Activated gamma-delta T cell treated with Interleukin-2 at 50 U/mL for 16 hours (primary cell): ENCODE measurements at regions not wholly inside any gene's neighbourhood (a gene's known extent, or its start where the extent isn't known, plus 50 kb on each side); places are given as distances from the start of the nearest gene placed in this dataset.
"Not testable (repeated sequence)": the region's sequence is repeated elsewhere in the genome, so short reads cannot be mapped to it uniquely, and the experiment has no call there.

Source experiments
- DNase-seq: peaks from one replicate; pipeline ENCODE4 v3.0.0-alpha.2; 2020

DNA sequence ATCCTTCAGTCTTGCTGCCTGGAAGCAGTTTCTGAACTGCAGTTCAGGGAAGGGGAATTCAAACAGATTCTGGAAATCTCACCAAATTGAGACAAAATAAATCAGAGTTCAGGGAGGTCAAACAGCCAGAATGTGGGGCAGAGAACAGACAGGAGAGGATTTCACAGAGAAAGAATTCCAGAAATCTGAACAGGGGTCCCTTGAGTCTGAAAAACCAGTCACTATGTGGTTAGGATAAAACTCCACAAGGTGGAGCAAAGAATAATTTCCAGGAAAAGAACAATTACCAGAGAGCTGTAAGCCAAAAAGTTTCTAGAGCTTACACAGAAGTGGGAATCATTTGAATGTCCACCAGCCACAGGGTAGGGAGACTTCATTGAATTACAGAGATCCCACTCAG, 84.7 kb downstream of the URB2 start:
- DNase-seq, result no peak

DNA sequence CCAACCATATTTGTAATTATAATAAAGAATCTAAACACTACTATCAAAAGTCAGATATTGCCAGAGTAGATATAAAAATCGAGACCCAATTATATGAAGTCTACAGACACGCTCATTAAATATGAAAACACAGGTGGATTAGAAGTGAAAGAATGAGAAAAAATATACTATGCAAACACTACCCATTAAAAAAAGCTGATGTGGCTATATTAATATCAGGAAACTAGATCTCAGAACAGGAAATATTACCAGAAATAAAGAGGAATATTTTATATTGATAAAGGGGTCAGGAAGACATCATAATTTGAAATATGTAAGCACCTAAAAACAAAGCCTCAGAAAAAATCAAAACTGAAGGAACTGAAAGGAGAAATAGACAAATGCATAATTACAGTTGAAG, 88.3 kb downstream of the URB2 start:
- no peak for DNase-seq

DNA sequence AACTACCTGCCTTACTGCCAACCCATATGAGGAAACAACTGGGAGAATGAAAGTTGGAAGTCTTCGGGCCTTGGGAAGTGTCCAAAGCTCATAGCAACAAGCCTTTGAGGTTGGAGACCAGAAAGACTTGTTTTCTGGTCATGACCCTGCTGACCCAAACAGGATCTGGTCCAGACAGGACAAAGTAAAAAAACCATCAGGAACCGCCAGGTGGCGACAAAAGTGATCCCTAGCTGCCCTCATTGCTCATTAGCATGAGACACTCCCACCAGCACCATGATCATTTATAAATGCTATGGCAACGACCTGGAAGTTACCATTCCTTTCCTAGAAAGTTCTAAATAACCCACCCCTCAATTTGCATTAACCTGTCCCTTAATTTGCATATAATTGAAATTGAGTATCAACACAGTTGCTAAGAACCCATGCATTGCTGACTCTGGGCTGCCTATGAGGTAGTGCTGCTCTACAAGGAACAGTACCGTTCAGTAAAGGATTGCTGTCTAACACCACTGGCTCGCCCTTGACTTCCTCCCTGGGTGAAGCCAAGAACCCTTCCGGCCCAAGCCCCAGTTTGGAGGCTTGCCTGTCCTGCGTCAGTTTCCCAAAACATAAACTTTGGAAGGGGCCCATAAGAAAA, 89.0 kb downstream of the URB2 start:
- peak; percentile 12 for DNase-seq

DNA sequence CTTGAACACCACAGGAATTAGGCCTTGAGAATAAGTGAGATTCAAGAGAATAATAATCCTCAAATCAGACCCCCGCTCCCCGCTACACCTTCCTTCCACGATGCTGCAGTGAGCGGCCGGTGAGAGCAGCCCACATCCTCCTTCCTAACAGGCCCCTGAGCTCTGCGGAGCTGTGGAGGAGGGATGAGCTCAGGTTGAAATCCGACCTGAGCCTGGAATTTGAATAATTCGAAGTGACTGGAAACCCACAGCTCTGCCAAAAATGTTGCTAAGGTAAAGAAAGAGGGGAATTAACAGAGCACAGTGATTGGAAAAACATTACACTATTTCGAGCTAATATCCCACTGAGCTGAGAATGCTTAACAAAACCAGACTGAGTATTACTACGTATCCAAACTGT, 90.0 kb downstream of the URB2 start:
- no peak for DNase-seq

DNA sequence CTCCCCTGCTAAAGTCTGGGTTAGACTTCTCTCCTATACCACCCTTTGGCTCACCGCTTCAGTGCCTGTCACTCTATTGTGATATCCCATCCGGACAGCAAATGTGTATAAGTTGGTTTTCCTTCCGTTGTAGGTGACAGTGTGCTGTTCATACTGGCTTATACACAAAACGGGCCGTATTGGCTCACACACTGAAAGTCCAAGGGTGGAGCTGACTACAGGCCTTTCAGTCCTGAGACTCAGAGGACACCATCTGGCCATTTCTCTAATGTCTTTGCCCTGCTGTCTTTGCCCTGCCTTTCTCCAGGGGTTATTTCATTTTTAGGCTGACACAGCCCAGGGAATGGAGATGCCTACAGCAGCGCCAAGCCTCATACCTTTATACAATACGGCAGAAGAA, 90.7 kb downstream of the URB2 start:
- DNase-seq, result no peak

DNA sequence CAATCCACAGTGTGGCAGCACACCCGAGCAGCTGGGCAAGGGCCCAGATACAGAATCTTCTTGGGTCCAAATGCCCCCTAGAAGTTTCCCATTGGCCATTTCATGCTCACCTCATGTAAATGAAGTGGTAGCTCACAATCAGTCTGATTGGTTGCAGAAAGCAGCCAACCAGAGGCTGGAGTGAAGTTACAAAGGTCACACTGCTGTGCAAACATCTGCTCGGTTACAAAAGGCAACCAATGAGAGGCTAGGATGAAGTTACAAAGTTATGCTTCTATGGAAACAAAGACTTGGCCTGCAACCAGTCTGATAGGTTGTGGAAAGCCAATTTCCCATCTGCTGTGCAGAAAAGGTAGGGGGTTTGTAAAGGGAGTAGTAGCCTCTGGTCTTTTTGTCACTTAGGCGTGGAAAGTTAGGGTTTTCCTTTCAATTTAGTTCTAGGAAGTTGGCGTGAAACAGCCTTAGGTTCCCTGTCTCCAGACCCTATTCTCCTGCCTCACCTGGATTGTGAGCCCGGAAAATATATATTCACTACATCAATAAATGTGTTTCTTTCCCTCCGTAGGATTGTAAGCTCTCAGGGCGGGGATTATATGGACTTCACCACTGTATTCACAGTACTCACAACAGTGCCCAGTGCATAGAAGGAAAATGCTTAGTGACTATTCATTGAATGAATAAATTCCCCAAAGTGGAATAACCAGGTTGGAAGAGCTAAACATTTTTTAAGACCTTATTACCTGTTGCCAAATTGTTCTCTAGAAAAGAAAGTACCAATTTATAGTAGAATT, 91.9 kb downstream of the URB2 start:
- DNase-seq, result no peak

DNA sequence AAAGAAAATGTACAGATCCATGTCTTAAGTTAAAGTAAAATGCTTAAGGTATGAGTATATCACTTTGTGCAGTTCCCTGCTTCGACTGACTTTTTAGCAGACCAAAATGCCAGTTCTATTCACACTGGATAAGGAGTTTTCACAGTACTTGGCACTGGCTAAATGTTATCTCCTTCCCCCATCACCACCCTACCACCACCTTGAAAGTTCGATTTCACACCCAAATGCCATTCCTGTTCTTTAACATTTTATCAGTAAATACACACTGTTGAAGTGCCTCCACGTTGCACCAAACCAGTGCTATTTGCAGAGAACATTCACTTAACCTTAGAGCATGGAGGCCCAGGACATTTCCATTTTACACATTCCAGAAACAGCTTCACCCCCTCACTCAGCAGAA, 100.0 kb downstream of the URB2 start:
- DNase-seq, result no peak

DNA sequence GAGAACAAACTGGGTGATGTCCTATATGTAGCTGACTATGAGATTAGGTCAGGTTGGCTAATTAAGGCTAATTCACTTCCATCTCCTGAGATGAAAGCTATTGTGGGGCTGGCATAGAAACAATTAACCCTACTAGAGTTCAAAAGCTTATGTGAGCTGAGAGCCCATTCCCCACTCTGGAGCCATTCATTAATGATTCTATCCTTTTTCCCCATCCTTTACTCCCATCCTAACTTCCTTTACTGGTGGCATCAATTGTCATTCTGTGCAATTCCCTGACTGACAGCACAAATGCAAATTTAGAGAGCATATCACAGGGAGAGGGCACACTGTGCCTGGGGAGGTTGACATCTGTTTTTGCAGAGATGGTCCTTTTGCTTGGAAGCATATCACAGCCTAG, 103.9 kb downstream of the URB2 start:
- DNase-seq, result no peak

DNA sequence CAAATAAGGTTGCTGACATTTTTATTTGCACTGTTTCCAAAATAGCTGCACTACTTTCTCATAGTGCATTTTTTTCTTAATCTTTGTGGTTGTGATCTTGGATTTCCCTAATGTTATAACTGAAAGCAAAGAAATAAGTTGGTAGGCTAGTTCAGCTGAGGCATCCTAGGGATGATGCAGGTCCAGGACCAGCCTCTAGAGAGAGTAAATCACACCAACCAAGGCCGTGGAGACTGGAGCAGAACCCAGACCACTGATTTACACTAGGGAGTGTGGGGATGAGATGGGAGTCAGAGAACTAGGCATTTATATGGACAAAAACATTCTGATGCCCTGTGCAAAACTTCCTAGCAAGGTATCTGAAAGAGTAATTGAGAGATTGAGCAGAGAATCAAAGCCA, 104.5 kb downstream of the URB2 start:
- no peak for DNase-seq

DNA sequence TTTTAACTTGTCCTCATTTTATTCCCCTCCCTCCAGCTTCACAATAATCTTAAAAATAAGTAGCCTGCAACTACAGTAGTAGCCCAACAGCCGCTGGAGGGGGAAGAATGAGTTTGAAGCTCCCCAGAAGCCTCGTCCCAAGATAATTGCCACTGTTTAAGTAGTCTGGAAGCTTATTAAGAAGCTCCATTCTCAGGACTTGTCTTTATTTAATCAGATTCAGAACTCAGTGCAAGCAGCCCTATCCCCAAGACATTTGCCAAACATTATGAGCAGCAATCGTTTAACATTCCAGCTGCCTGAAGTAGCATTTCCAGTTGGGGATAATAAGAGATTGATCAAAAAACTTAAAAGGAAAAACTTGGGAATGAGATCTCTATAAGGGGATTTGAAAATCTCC, 106.0 kb downstream of the URB2 start:
- no peak for DNase-seq

DNA sequence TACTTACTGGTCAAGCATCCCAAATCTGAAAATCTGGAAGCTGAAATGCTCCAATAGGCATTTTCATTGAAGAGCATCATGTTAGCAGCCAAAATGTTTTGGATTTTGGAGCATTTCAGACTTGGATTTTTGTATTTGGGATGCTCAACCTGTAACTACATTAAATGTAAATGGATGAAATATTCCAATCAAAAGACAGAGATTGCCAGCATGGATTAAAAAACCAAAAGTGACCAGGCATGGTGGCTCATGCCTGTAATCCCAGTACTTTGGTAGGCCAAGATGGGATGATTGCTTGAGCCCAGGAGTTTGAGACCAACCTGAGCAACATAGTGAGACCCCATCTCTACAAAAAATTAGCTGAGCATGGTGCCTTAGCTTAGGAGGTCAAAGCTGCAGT, 110.3 kb downstream of the URB2 start:
- DNase-seq, result no peak

DNA sequence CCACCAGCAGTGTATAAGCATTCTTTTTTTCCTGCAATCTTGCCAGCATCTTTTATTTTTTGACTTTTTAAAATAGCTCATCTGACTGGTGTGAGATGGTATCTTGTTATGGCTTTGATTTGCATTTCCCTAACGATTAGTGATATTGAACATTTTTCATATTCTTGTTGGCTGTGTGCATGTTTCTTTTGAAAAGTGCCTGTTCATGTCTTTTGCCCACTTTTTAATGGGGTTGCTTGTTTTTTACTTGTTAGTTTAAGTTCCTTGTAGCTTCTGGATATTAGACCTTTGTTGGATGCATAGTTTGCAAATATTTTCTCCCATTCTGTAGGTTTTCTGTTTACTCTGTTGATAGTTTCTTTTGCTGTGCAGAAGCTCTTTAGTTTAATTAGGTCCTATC, 116.6 kb downstream of the URB2 start:
- DNase-seq, result not testable (repeated sequence)

DNA sequence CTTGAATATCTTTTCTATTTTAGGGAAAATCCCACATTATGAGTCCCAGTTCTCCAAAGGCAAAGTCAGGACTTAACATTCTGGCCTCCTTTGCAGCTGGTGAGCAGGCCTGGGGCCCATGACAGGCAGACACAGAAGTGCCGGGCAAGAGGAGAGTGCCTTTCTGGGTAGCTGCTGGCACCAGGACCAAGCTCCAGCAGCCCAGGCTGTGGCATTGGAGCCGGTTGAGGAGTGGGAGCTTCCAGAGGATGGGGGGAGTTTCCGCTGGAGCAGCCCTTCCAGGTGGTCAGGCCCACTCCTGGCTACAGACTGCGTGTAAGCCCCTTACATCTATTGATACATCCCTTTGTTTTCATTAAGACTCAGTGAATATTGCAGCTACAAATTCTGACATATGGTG, 123.9 kb downstream of the URB2 start:
- no peak for DNase-seq

DNA sequence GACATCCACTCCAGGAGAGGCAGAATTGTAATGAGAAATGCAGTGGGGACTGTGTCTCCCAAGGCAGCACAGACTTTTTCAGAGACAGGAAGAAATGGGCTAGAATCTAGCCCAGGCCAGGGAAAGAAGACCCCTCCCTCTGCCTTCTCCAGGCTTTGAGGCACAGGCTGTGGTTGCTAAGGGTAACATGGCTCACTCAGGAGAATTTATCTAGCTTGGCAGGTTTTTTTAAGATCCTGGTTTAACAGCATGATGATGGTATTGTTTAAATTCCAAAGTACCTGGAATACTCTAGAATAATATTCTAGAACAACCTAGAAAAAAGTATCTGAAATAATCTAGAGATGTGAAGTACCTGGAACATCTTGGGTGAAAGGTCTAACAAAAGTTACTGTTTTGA, 125.6 kb downstream of the URB2 start:
- DNase-seq, result no peak

DNA sequence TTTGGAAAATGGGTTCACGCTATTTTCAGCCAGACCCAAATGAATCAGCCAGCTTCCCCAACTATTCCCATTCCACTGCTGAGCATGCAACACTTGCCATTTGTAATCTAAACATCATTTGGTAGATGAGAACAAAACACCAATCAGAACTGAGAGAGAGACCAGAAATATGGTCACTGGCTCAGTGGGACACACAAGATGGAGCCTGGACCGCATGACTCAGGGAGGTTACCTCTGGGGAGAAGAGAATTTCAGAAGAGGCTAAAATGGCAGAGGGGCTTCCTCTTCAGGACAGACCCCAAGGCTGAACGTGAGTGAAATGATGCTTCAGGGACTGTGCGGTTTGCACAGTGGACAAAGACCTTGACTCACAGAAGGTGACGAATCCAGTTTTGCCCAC, 126.6 kb downstream of the URB2 start:
- DNase-seq, result no peak

DNA sequence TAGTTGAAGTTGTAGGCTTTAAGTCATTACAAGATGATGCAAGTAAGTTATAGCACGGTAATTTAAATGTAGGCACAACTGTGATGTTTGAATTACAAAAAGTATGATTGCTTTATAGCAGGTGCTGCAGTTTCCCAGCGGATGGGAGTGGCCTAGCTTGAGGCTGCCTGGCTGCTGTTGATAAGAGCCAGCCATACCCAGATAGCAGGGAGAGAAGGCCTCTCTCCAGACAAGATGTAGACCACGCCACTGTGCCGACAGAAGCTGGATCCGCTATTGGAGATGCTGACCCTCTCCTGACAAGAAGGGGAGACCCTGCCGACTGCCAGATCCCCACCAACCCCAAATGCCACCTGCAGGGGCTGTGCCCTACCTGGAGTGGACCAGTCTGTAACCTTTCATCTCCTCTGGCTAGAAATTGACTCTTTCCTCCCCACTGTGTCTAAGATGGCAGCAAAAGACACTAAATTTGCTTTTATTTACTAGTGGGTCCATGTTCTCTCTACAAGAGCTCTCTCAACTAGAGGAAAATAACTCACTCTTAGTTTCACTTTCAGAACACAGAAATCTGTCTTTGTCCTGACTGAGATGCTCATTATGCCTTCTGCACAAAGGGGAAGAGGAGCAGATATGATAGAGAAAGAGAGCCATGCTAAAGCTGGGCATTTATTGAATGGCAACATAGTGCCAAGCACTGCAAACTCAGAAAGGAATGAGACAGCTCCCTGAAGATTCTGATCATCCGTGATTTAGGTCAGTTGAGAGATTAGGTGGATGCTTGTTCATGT, 127.9 kb downstream of the URB2 start:
- no peak for DNase-seq

DNA sequence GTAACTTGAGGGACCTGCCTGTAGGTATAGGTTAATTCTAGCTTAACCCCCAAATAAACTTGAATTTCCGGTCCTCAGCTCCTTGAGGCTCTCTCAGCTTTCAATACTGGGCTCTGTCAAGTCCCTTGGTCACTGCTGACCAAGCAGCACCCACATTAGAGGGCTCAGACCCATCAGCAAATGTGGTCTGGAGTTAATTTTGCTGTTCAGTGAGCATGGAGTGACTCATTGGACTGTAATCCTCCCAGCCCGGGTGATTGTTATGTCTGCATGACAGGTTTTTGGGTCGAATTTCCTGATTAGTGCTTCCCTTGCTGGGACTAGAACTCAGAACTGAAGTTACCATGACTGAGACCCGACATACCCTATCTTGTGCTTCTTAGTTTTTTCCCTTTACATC, 130.6 kb downstream of the URB2 start:
- no peak for DNase-seq

DNA sequence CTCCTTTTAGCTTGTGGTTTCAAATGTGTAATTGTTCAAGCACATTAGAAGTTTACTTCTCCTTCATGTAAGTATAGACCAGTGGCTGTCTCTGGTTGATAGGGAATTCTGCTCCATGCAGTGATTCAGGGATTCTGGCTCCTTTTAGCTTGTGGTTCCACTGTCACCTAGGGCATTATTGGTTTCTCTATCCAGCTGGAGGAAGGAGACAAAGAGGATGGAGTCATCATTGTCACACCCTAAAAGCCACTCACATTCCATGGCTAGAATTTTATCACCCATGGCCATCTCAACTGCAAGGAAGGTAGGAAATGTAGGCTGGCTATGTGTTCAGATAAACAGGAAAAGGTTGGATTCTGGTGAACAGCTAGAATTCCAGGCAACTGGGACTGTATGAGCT, 131.2 kb downstream of the URB2 start:
- DNase-seq, result no peak

DNA sequence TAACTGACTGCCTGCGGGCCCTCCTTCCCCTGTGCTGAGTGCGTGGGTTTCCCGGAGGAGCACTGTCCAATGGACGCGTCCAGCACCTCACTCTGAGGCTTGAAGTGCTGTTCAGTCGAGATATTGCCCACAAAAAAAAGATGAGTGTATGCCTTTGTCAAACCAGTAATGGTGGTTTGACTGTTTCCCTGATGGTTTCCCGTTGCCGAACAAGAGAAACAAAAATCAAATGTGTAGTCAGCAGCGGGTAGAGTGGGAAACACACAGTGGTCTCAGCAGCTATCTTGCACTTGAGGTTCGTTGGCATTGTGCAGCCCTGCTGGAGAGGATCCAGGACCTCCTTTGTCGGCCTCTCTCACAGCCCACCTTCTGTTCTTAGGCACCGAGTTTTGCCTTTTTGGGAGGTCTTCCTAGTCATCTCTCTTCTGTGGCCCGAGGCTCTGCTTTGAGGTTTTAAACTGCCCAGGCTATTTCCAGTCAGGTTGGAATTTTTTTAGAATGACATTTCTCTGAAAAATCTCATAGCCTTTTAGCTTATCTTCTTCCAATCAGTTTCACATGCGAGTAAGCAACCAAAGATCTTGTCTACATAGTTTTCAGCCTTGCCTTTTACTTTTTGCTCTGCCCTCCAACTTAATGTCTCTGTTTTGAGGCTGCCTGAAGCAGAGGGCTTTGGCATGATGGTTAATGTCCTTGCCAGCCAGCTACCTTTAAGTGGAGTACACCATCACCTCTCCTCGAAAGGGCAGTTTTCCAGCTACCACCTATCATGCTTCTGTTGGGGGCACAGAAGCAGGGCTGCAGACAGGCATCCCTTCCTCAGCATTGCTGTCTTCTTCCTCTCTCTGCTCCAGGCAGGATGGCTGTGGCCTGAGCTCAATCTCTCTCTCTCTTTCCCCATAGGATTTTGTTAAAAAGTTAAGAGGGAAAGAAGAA, 132.3 kb downstream of the URB2 start:
- no peak for DNase-seq

DNA sequence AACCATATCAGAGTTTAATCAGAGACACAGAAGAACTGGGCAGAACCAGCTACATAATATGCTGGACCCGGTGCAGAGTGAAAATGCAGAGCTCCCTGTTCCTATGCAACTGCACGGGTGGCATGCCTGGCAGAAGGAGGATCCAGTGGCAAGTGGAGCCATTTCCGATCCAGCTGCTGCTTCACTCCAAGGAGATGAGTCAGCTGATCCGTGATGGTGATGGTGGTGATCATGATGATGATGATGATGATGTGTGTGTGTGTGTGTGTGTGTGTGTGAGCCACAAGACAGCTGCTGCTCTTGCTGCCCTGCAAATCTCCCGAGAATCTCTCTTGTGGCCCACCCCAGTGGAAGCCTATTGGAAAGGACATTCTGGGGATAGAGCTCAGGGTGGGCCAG, 133.0 kb downstream of the URB2 start:
- DNase-seq, result no peak

DNA sequence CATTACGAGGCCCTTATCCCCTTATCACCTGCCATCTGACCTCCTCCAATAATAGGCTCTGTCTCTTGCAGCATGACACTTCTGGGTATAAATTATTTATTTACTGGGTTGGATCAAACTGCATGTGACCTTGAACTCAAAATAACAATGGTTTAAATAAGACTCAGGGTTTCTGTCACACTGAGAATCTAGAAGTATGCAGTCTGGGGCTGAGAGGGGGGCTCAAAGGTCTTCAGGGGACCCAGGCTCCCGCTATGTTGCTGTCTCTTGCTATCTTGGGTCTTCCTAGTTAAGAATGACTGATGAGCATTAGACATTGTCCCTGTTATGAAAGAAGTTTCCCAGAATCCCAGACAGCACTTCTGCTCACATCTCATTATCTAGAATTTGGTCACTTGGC, 133.5 kb downstream of the URB2 start:
- no peak for DNase-seq

DNA sequence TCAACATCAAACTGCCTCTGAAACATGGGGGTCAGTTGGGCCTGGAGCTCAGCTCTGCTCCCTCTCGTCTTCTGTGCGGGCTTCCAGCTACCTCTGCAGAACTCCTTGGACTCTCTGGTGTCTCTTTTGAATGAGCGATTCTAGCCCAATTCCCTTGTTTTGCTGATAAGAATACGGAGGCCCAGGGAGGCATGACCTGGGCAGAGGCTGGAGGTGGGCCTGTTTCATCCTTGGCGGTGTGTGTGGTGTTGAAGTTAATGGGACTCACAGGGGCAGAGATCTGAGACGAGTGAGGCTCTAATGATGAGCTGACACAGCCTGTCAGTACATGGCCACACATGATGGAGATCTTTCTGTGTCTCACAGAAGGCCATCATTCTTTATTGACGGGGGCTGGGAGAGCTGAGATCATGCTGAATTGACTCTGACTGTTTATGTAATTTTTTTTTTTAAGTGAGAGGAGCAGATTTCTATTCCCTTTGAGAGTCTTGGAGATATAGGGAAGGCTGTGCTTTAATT, 134.5 kb downstream of the URB2 start:
- no peak for DNase-seq

DNA sequence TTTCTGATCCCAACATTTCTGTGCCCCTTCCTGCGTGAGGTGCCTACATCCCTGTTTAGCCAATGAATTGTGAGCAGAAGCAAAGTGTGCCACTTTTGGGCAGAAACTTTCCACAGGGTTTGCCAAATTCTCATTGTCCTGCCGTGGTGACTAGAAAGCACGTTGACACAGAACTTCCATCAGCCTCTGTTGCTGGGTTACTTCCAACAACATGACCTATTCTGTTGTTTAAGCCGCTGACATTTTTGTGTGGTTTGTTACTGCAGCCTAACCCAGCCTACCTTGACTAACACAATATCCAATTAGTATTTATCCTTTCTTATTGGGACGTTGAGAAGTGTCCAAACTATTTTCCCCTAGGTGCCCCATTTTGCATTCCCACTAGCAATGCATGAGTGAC, 136.8 kb downstream of the URB2 start:
- no peak for DNase-seq
